Smooth muscle cell (in vitro differentiated cells): ENCODE measurements at regions not wholly inside any gene's neighbourhood (a gene's known extent, or its start where the extent isn't known, plus 50 kb on each side); places are given as distances from the start of the nearest gene placed in this dataset.

ENCODE experiments used
- DNase-seq: peaks from one replicate; lab custom pipeline; 2025; ENCODE audit not compliant: unreplicated experiment; lab: John Stamatoyannopoulos, UW
- H2AFZ ChIP-seq: fragments of 200-600 bp; sonication (generic); 2 replicates; pipeline ENCODE4 v1.6.0; 2016; ENCODE audit warnings: antibody characterized with exemption, low read depth, mild to moderate bottlenecking
- H3F3A ChIP-seq: fragments of 200-600 bp; sonication (generic); 2 replicates; pipeline ENCODE4 v1.6.0; 2017; ENCODE audit warnings: antibody characterized with exemption, low read depth
- H3K27ac ChIP-seq: fragments of 200-600 bp; sonication (generic); 2 replicates; pipeline ENCODE4 v1.5.1; 2016; ENCODE audit warnings: low read depth, mild to moderate bottlenecking
- H3K27me3 ChIP-seq: fragments of 200-600 bp; sonication (generic); 2 replicates; pipeline ENCODE4 v1.6.1; 2016; ENCODE audit warnings: low read depth, mild to moderate bottlenecking
- H3K36me3 ChIP-seq: fragments of 200-600 bp; sonication (generic); 2 replicates; pipeline ENCODE4 v1.5.1; 2016; ENCODE audit warnings: low read depth
- H3K4me1 ChIP-seq: fragments of 200-600 bp; sonication (generic); 2 replicates; pipeline ENCODE4 v1.5.1; 2016; ENCODE audit warnings: low read depth
- H3K4me2 ChIP-seq: fragments of 200-600 bp; sonication (generic); 2 replicates; pipeline ENCODE4 v1.6.0; 2016; ENCODE audit warnings: mild to moderate bottlenecking
- H3K4me3 ChIP-seq: fragments of 200-600 bp; sonication (generic); 2 replicates; pipeline ENCODE4 v1.5.1; 2016; ENCODE audit warnings: mild to moderate bottlenecking
- H3K79me2 ChIP-seq: fragments of 200-600 bp; sonication (generic); 2 replicates; pipeline ENCODE4 v1.6.0; 2016; ENCODE audit warnings: low read depth, mild to moderate bottlenecking
- H3K9ac ChIP-seq: fragments of 200-600 bp; sonication (generic); 2 replicates; pipeline ENCODE4 v1.6.0; 2016; ENCODE audit warnings: low read depth
- H3K9me3 ChIP-seq: fragments of 200-600 bp; sonication (generic); replicated peaks from 2 replicates; pipeline ENCODE4 v1.5.1; 2016; ENCODE audit warnings: low read depth
- H4K20me1 ChIP-seq: fragments of 200-600 bp; sonication (generic); 2 replicates; pipeline ENCODE4 v1.6.0; 2016; ENCODE audit warnings: low read depth
- CTCF ChIP-seq: fragments of 200-600 bp; sonication (generic); IDR thresholded peaks from 2 replicates; pipeline ENCODE4 v1.5.1; 2017; ENCODE audit warnings: borderline replicate concordance, mild to moderate bottlenecking, antibody characterized with exemption; ENCODE audit not compliant: insufficient read depth, poor library complexity, severe bottlenecking
- WGBS: methylation state at CpG from one replicate; pipeline ENCODE4 v1.1.7; 2016; ENCODE audit warnings: low lambda C conversion rate; 5-methylcytosine and 5-hydroxymethylcytosine counted together

GRCh38 chr22:22185844-22186499 is 58.6 kb upstream of the VPREB1 start:
- Histone ChIP-seq H2AFZ (no peak overlapping the region), H3K9me3 (no peaks in the 10 kb centered on the region), H3K9ac (no peak overlapping the region), H3K79me2 (no peaks in the 10 kb centered on the region), H3K27me3 (peaks cover 81% of the 10 kb centered on the region), H3K4me3 (no peak overlapping the region), H3K4me2 (no peak overlapping the region), H4K20me1 (no peaks in the 10 kb centered on the region), H3K36me3 (no peaks in the 10 kb centered on the region), H3K4me1 (no peaks in the 10 kb centered on the region), H3K27ac (no peak overlapping the region), H3F3A (no peaks in the 10 kb centered on the region)
- TF ChIP-seq CTCF = no peak
- WGBS = 61% methylated on average over 5 of the region's 5 CpGs
- no peak for DNase-seq

DNA sequence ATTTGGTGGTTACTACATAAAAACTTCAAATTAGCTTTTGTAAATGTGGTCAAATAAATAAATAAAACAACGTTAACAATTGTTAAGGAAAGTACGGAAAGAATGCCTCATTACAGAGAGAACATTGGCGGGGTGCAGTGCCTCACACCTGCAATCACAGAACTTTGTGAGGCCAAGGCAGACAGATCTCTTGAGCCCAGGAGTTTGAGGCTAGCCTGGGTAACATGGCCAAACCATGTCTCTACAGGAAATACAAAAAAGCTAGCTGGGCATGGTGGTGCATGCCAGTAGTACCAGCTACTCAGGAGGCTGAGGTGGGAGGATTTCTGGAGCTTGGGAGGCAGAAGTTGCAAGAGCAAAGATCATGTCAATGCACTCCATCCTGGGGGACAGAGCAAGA is 59.4 kb upstream of the VPREB1 start:
- Histone ChIP-seq H3K36me3 (no peaks in the 10 kb centered on the region), H3K4me1 (no peaks in the 10 kb centered on the region), H2AFZ (no peak overlapping the region), H3K27ac (no peak overlapping the region), H3K4me2 (no peak overlapping the region), H3K4me3 (no peak overlapping the region), H3K79me2 (no peaks in the 10 kb centered on the region), H3F3A (no peaks in the 10 kb centered on the region), H3K9ac (no peak overlapping the region), H4K20me1 (no peaks in the 10 kb centered on the region), H3K27me3 (peaks cover 82% of the 10 kb centered on the region), H3K9me3 (no peaks in the 10 kb centered on the region)
- WGBS = 71% methylated on average over 3 of the region's 3 CpGs
- TF ChIP-seq CTCF = no peak
- DNase-seq = no peak

DNA sequence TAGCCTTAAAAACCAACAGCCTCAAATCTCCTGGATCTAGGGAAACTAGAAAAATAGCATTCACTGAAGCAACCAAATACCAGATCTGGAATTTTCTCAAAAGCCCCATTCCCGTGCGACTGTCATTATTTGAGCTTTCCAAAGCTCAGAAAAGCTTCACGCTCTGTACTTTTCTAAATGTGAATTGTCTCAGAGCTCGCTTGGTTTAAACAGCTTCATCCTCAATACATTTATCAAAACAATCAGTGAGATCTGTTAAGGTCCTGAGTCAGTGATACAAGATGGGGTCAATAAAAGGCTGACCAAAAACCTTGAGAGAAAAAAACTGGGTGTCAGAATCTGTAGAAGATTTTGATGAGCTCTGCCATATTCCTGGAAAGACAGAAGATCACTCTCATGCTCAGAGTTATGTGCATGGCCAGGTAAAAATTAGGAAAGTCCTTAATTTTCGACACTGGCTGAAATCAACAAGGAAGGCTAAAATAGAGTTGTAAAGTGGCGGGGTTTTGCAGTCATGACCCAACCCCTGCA is 60.2 kb upstream of the VPREB1 start:
- Histone ChIP-seq H3F3A (no peaks in the 10 kb centered on the region), H2AFZ (no peak overlapping the region), H3K4me2 (no peak overlapping the region), H3K79me2 (no peaks in the 10 kb centered on the region), H3K4me1 (no peaks in the 10 kb centered on the region), H4K20me1 (no peaks in the 10 kb centered on the region), H3K27ac (no peak overlapping the region), H3K4me3 (no peak overlapping the region), H3K9me3 (no peaks in the 10 kb centered on the region), H3K9ac (no peak overlapping the region), H3K27me3 (peaks cover 87% of the 10 kb centered on the region), H3K36me3 (no peaks in the 10 kb centered on the region)
- TF ChIP-seq CTCF = no peak
- no peak for DNase-seq
- WGBS = 64% methylated on average over 6 of the region's 6 CpGs

- Histone ChIP-seq H4K20me1 (no peaks in the 10 kb centered on the region), H3K36me3 (no peaks in the 10 kb centered on the region), H3F3A (no peaks in the 10 kb centered on the region), H3K27me3 (peaks cover 92% of the 10 kb centered on the region), H2AFZ (no peak overlapping the region), H3K27ac (no peak overlapping the region), H3K79me2 (no peaks in the 10 kb centered on the region), H3K4me2 (no peak overlapping the region), H3K4me3 (no peak overlapping the region), H3K4me1 (no peaks in the 10 kb centered on the region), H3K9me3 (no peaks in the 10 kb centered on the region), H3K9ac (no peak overlapping the region)
- TF ChIP-seq CTCF = no peak
- no peak for DNase-seq
Observed at GRCh38 chr22:22182990-22183264, 61.7 kb upstream of the VPREB1 start.
